ENCODE measurements at regions not wholly inside any gene's neighbourhood (a gene's known extent, or its start where the extent isn't known, plus 50 kb on each side); places are given as distances from the start of the nearest gene placed in this dataset.

DNA sequence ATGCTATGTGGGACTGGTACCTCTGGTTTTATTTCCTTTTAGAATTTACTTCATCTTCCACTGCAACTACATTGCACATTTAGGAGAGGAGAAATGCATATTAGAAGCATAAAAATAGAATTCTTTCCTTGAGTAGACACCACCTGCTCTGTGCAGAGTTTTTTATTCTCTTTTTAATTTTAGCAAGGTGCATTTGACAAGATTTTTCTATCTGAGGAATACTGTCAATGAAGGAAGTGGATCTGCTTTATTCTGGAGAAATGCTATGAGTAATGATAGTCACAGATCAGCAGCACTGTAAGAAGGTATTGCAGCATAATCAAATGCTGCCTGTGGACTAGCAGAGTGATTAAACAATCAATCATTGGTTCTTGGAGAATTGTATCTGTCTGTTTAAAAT lies 1038.3 kb downstream of the RAPGEF2 start:
- ChIA-PET CTCF (no interaction called here), POLR2A (no interaction called here)

DNA sequence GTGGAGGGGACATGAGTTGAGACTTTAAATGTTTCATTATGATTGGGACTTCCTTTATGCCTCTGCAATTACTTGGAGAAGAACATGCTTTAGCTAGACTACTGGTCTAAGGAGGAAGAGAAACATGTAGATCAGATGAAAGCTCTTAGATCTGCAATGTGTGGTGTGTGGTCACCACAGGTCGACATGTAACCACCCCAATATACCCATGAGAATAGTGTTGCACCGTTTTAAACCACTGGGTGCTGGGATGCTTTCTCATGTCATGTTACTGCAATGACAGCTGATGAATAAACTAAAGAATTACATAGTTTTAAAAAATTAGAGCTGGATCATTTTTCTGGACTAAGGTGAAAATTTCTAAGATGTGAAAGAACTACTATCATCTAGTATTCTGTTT lies 1039.7 kb downstream of the RAPGEF2 start:
- CTCF ChIA-PET: no interaction called here
- POLR2A ChIA-PET: no interaction called here

DNA sequence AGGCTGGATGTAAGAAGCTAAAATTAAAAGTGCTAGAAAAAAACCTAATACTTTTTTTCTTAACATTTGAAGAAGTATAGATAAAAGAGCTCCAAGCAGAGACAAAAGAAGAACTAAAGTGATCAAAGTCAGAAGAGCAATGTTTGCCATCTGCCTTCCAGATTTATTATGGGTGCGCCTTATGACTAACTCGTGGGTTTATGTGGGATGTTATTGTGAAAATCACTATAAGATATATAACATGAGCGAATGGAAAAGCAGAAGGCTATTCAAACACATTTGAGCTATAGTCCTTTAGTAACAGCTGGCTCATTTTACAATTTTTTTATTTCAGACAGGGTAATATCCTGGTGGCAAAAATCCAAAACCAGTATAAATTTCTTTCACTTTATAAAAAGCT lies 1040.7 kb downstream of the RAPGEF2 start:
- ChIA-PET CTCF (no interaction called here), POLR2A (no interaction called here)

DNA sequence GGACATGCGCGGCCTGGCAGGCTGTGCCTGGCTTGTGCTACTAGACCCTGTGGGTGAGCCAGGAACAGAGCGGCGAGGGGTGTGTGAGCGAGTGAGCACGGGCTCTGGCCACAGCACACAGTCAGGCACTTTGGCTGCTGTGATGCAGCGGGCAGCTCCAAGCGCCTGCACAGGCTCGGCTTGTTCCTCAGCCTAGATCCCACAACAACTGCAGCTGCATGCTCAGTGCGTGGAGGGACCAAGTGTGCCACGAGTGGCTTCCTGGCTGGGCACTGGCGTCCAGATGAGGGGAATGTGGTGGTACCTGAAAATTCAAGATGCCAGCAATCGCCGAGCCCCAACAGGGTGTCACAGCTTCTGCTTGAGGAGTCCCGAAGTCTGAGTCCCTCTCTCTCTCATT lies 1056.6 kb downstream of the RAPGEF2 start:
- CTCF ChIA-PET: no interaction called here
- POLR2A ChIA-PET: no interaction called here

DNA sequence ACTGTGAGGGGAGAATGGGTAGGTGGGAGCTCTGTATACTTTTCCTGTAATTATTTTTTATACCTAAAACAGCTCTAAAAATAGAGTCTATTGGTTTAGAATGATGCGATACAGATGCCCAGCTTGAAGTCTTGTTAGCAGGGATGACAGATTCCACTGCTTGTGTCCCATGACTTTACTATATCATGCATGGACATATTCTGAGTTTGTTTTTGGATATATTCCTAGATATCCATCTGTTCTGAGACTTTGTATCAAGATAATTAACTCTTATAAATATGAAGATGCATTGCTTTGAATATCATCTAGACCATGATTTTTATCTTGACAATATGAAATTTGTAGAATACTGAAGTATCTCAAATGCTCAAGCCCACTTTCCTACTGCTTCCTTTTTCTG lies 1058.1 kb downstream of the RAPGEF2 start:
- CTCF ChIA-PET: no interaction called here

DNA sequence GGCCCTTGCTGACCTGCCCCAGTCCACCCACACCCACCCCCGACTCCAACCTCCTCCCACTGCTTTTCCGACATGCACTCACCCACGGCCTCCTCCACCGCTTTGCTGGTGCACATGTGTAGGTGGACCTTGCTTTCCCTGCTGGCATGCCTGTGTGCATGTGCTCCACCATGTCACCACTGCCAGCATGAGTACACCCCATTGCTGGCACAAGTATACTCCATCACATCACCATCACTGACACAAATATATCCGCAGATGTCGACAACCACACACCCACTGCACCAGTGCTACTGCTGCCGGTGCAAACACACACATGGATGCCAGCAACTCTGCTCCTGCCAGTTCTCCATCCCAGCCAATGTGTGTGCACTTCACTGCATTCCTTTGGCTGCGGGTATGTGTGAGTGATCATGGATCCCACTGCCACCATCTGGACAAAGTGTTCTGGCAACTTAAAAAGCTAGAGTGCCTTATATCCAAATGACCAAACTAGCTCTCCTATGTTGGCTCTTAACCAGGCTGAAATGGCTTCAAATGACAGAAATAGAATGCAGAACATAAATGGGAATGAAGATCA lies 1072.3 kb downstream of the RAPGEF2 start:
- POLR2A ChIA-PET: no interaction called here
- CTCF ChIA-PET: no interaction called here

More for the DNA sequence above, 1058.1 kb downstream of the RAPGEF2 start:
- POLR2A ChIA-PET: no interaction called here

DNA sequence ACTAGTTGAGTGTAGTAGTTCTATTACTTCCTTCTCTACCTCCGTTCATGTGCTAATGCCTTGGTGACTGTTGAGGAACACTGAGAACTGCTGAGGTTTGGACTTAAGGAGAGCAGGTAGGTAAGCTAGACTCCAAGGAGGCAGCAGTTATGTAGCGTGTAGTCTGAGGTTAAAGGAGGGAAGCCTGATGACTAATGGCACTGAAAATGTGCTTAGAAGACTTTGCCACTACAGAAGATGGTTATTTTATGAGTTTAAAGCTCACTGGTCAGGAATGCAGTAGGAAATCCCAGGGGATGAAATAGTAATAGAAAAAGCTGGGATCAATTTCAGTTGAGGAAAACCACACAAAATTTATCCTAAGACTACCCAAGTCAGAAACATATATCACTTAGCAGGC lies 1077.3 kb downstream of the RAPGEF2 start:
- ChIA-PET CTCF (no interaction called here), POLR2A (no interaction called here)

DNA sequence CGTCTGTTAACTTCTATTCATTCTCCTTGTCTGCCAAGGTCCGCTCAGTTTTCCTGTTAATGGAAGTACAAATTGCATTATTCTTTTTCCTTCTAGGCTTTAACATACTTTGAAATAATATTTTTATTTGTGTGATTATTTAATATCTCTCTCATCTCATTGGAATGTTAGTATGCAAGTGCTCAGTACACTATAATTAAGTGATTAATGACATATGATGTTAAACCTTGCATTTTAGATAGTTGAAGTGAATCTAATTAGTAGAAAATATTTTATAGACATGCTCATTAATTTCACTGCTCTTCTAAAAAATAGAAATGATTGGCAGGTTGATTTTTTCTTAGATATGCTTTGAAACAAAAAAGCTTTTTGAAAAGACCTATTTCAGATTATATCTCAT lies 1079.8 kb downstream of the RAPGEF2 start:
- ChIA-PET CTCF (no interaction called here), POLR2A (no interaction called here)

DNA sequence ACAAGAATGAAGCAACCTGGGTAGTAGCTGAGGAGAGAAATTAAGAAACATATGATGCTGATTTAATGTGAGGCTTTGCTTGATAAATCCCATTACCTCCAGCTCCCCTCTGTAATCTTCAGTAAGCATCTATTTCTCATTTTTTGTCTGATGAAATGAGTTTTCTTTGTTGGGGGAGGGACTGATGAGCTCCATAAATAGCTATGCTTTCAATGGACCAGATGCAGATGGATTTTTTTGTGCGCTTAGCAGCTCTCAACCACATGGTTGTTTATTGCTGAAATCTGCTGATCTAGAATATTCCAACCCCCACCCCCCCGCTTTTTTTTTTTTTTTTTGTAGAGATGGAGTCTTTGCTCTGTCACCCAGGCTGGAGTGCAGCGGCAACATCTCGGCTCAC lies 1082.0 kb downstream of the RAPGEF2 start:
- ChIA-PET POLR2A (no interaction called here), CTCF (interaction anchor here (0.7 kb wide), 1 partner anchor 258 kb away, joined by 6 read pairs; no protein-coding TSS in a partner anchor)

DNA sequence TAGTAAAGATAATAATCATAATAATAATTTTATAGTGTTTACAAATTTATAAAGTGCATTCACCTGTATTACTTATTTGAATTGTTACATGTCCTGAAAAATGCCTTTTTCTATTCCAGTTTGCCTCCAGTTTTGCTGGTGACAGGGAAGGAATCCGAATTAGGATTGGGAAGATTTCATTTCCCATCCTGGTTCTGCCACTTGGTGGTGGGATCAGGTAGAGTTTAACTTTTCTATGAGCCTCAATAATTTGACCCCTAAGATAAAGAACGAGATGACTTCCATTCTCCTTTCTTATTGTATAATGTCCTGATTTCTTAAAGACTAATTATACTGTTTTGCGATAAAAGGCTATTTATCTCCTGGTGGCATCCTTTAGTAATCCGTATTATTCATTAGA lies 1090.9 kb downstream of the RAPGEF2 start:
- CTCF ChIA-PET: no interaction called here
- POLR2A ChIA-PET: no interaction called here

DNA sequence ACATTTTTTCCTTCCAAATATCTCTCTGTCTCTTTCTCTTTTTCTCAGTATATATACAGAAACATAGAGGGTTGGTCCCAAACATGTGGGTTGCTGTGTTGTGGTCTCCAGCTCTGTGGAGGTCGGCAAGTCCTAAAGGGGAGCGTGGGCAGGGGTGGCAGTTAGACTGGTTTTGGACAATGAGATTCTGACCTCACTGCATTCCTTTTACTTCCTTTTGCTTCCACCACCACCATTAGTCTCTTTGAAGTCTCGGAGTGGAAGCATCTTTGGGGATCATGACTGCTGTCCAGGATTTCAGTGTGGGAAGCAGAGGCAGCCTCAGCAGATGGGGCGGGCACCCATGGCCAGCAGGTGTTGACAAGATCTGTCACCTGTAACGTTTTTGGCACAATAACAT lies 1091.8 kb downstream of the RAPGEF2 start:
- CTCF ChIA-PET: no interaction called here
- POLR2A ChIA-PET: no interaction called here

DNA sequence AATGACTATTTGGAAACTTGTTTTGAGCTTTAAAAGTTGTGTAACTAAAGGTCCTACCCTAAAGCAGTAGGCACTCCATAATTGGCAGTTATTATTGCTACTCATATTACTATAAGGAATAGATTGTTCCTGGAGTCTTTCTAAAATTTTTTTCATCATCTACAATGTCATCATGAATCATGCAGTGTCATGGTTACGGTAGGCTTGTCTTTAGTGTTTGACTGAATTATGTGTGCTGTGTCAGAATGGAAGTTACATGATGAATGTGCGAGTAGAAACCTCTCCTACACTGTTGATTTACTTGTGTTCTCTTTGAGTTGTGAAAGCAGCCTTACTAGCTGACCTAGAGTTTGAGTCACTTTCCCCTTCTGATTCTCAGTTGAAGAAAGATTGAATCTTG lies 1099.9 kb downstream of the RAPGEF2 start:
- ChIA-PET CTCF (no interaction called here), POLR2A (no interaction called here)

DNA sequence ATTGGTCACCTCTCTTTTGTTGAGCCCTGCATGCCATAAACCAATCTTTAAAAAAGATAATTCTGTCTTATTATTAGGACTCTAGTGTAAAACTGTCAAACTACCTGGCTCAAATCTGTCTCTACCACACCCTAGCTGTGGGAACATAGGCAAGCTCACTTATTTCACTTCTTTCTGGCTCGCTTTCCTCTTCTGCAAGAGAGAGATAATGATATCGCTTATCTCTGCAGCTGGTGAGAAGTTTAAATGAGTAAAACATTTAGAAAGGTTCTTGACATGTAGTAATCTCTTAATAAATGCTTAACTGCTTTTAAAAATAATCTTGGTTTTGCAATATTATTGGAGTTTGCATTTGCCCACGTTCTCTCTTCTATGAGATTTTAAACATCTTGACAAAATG lies 1109.2 kb downstream of the RAPGEF2 start:
- POLR2A ChIA-PET: no interaction called here
- CTCF ChIA-PET: no interaction called here

DNA sequence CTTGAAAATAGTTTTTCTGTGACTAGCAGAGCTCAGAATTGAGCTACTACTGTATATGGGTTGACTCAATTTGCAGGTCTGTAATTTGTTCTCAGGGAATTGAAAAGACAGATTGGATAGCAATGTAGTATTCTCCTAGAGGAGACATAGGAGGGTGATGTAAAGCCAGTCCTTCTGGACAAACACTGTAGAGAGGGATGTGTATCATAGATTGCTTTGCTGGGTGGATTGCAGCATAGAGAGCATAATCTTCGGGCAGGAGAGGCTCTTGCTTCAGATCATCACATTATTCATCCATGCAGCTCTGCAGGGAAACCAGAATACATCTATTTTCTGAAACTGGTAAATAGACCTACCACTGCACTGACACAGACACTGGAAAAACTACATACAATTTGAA lies 1110.5 kb downstream of the RAPGEF2 start:
- CTCF ChIA-PET: no interaction called here
- POLR2A ChIA-PET: no interaction called here

DNA sequence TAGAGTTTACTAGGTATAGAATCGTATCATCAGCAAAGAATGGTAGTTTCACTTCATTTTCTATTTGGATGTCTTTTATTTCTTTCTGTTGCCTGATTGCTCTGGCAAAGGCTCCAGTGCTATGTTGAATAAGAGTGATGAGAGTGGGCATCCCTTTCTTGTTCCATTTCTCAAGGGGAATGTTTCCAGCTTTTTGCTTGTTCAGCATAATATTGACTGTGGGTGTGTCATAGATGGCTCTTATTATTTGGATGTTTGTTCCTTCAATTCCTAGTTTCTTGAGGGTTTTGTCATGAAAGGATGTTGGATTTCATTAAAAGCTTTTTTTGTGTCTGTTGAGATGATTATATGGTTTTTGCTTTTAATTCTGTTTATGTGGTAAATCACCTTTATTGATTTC lies 1114.5 kb downstream of the RAPGEF2 start:
- POLR2A ChIA-PET: no interaction called here
- CTCF ChIA-PET: no interaction called here

DNA sequence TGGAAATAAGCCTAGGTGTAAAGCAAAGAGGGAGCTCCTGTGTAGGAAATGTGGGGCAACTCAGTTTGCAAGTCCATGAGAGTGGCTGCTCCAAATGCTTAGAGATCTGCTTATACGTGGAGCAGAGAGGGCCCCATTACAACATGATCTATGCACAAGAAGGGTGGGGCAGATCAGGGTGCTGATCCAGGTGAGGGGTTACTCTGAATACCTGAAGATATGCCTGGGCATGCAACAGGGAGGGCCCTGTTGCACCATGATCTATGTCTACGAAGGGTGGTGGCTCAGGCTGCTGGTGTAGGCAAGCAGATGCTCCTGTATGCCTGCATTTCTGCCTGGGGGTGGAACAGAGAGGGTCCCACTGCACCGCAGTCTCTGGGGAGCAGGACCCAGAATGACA lies 1121.2 kb downstream of the RAPGEF2 start:
- ChIA-PET POLR2A (no interaction called here), CTCF (no interaction called here)

DNA sequence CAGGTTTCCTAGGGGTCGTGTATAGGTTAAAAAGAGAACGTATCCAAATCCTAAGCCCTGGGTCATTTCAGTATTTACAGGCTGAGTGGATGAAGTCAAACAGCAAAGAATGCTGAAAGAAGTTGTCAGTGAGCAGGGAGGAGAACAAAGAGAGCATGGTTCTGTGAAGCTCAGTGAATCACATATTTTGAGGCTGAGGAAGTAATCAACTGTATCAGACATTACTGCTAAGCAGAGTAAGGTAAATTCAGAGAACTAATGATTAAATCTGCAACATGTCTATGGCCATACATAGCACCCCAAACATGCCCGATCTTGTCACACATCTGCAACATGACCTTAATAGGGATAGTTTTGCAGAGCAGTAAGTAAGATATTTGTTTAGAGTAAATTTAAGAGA lies 1130.3 kb downstream of the RAPGEF2 start:
- ChIA-PET POLR2A (no interaction called here), CTCF (no interaction called here)

DNA sequence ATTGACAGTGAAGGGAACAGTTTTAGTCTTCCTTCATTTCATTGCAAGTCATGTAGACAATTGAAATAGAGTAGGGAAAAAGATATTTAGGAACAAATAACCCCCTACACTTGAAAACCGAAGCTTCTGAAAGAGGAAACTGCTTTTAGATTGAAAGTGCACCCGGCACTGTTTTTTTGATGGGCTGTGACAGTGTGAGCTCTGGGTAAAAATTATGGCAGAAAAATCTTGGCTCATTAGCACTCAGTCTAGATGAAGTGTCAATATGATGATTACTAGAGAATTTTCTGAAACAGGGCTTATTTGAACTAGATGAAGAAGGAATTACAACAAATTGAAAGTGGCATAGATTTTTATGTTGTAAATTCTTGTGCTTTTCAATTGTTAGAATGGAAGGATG lies 1132.4 kb downstream of the RAPGEF2 start:
- POLR2A ChIA-PET: no interaction called here
- CTCF ChIA-PET: no interaction called here

DNA sequence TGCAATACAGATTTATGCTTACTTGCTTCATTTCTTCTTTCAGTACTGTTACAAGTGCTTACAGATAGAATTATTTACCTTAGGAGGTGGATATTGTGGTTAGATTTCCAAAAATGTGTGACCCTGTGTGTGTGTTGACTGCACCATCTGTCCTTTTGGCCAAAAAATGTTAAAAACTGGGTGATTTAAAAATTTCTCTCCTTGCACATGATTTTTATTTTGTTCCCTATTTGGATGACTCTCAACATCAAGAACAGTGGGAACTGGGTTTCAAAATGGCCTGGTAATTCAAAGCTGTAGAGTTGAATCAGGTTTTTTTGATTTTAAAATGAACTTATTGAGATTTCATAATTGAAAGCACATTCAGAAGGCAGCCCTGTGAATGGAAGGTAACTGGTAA lies 1132.9 kb downstream of the RAPGEF2 start:
- POLR2A ChIA-PET: no interaction called here
- CTCF ChIA-PET: no interaction called here

DNA sequence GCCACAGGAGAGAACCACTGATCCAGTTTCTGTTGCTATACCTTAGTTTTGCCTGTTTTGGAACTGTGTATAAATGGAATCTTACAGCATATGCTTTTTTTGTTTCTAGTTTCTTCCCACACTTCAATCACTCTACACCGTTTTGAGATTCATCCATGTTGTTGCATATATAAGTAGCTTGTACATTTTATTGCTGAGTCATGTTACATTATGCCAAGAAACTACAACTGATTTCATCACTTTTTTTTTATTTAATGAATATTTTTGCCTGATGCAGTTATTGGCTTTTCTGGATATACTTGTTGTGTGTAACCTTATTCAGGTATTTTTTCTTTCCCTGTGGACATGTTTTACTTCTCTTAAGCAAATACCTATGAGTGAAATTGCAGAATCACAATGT lies 1135.9 kb downstream of the RAPGEF2 start:
- POLR2A ChIA-PET: no interaction called here
- CTCF ChIA-PET: no interaction called here

DNA sequence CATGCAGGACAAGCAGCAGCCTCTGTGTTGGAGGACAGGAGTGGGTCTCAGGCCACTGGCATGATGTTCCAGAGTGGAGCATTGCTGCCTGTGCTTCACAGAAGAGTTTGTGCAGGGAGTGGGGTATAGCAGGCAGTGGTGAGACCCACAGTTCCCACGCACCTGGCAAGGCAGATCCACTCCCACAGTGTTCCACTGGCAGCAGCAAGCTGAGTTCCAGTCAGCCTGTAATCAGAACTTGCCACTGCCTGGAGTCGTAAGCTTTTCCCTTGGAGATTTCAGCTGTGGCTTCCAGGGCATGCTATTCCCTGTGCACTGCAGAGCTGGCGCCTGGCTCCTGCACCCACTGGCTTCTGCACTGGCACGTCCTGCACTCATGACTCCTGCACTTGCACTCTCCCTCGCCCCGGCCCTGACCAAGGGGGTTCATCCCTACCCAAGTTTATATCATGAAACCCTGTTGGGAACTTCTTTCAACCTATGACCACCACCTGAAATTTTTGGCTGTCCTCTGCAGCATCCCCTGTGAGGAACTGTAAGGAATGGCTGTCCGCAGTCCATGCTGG lies 1144.3 kb downstream of the RAPGEF2 start:
- ChIA-PET CTCF (no interaction called here), POLR2A (no interaction called here)

DNA sequence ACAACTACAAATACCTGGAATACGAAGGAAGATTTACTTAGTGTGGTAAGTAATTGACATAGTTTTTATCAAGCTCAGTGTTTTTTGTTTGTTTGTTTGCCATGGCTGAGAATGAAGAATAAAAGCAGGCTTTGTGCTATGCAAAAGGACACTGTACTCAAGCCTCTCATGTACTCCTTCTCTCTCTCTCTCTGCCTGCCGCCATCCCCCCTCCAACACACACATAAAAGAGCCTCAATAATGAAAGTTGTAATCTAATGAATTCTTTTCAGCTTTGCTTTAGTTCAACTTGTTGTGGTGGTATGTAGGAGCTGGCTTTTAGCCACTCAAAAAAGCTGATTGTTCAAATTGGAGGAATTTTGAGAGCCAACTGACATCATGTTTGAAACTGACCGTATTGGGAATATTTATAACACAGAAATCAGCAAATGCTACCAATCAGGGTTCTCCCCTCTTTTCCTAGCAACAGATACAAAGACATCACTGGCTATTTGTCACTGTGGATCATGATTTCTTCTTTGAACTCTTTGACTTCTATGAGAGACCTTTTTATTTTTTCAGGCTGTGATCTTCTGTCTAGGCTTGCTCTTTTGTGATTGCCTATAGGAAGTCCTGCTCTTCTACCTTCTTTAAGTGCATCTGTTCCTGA lies 1148.8 kb downstream of the RAPGEF2 start:
- CTCF ChIA-PET: no interaction called here
- POLR2A ChIA-PET: no interaction called here

All from activated CD8-positive, alpha-beta memory T cell treated with anti-CD3 and anti-CD28 coated beads for 36 hours (primary cell).